GM13976 (cell line): ENCODE measurements at regions not wholly inside any gene's neighbourhood (a gene's known extent, or its start where the extent isn't known, plus 50 kb on each side); places are given as distances from the start of the nearest gene placed in this dataset.

Source experiments
- DNase-seq: peaks from one replicate; pipeline ENCODE4 v3.0.0; 2012; ENCODE audit warnings: low spot score
- CTCF ChIP-seq: IDR thresholded peaks from 2 replicates; pipeline ENCODE4 v1.5.1; 2012; ENCODE audit warnings: borderline replicate concordance, mild to moderate bottlenecking; ENCODE audit not compliant: insufficient read depth; ENCODE audit errors: extremely low read depth, missing control alignments, control extremely low read depth
- in situ Hi-C: fragments of 300-500 bp; cut with MboI; formaldehyde crosslinking; loops from one replicate; pipeline ENCODE4 v1.12.0; 2022; ENCODE audit warnings: low sequenced_read_pairs, mixed read lengths, inconsistent platforms; ENCODE audit not compliant: unreplicated experiment

- no peak for DNase-seq
- TF ChIP-seq CTCF, result no peak
- in situ Hi-C loops, result no loop called here
Measured at GRCh38 chr2:157995117-157995516, 106.6 kb upstream of the UPP2 start.

GRCh38 chr2:157991932-157992331 is 109.7 kb upstream of the UPP2 start:
- DNase-seq, result no peak
- in situ Hi-C loops, result no loop called here
- no peak for TF ChIP-seq CTCF

- no peak for DNase-seq
- in situ Hi-C loops, result no loop called here
Measured at GRCh38 chr2:157990173-157990572, 111.5 kb upstream of the UPP2 start.

GRCh38 chr2:157989227-157989626 is 112.4 kb upstream of the UPP2 start:
- TF ChIP-seq CTCF, result no peak
- in situ Hi-C loops, result no loop called here
- DNase-seq, result no peak

More at GRCh38 chr2:157990173-157990572, 111.5 kb upstream of the UPP2 start:
- no peak for TF ChIP-seq CTCF

GRCh38 chr2:157986761-157987160 is 110.6 kb upstream of the ACVR1 start:
- no peak for TF ChIP-seq CTCF
- in situ Hi-C loops, result no loop called here
- no peak for DNase-seq

- no peak for DNase-seq
- in situ Hi-C loops, result no loop called here
- TF ChIP-seq CTCF, result no peak
Measured at GRCh38 chr2:157984866-157985265, 108.7 kb upstream of the ACVR1 start.

GRCh38 chr2:157980020-157980419 is 103.9 kb upstream of the ACVR1 start:
- in situ Hi-C loops, result no loop called here
- DNase-seq, result no peak
- TF ChIP-seq CTCF, result no peak
